Kidney capillary endothelial cell (primary cell): ENCODE measurements at regions not wholly inside any gene's neighbourhood (a gene's known extent, or its start where the extent isn't known, plus 50 kb on each side); places are given as distances from the start of the nearest gene placed in this dataset.
"Not testable (repeated sequence)": the region's sequence is repeated elsewhere in the genome, so short reads cannot be mapped to it uniquely, and the experiment has no call there.

Experiments used
- DNase-seq: peaks from one replicate; pipeline ENCODE4 v3.0.0-alpha.2; 2018; ENCODE audit warnings: low spot score

DNA sequence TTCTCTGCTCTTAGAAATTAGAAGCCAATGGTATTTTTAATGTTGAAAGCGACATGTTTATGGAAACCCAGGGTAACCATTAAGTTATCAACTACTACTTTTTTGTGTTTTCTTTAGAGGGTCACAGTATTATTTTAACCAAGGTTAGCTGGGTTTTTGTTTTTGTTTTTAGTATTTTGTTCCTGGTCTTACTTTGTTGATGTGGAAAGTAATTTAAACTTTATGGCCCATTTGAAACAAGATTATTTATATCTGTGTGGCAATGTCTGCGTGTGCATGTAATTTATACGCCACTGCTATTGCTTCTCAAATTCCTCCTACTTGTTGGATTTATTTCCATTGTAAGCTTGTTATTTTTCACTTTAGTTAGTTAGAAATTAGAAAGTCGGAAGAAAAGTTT is 722.1 kb upstream of the NR2F2 start:
- DNase-seq = no peak

DNA sequence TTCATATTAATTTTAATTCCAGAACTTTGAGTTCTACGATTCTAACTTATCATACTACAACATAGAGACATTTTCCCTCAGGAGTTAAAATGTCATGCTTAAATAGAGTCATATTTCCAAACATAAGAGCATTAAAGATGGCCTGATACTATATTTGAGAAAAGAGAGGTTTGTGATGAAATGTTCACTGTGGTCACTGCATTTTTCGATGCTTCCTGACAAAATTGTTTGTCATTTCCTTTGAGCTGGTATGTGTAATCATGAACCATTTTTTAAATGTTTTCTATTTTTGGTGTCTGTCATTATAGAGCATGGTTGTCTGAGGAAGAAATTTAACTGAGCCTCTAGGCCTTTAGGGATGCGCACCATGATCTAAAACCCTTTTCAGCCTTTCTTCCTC is 721.4 kb upstream of the NR2F2 start:
- peak; percentile 77 for DNase-seq

DNA sequence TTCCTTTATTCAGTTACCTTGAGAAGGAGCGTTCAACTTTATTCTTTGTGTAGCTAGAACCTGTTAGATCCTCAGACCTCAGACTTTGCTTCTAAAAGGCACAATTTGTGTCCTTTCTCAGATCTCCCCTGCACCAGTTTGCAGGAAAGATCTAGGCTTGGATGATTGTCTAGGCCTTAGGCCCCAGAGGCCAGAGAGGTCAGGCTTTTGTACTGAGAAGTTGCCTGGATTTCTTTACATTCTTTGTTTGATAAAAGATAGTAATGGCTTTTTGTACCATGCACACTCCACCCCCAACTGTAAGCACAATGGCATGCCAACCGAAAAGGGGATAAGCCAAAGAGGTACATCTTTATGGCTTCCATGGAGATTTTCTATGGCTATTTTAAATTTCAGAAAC is 719.6 kb upstream of the NR2F2 start:
- DNase-seq = no peak

DNA sequence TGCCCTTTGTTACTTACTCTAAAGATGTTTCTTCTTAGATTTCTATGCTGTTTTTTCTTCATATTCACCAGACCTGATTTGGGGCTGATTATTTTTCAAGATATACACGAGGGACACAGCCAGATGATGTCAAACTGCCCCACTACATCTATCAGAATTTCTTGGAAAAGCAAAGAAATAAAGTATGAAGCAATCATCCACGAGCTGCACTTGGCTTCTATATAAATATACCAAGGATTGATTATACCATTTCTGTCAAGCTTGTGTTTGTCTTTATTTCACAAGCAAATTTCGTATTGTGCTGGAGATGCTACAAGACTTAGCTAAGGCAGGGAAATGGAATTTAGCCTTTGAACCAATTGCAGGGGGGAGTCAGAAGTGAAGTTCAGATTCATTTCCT is 715.1 kb upstream of the NR2F2 start:
- DNase-seq = no peak

DNA sequence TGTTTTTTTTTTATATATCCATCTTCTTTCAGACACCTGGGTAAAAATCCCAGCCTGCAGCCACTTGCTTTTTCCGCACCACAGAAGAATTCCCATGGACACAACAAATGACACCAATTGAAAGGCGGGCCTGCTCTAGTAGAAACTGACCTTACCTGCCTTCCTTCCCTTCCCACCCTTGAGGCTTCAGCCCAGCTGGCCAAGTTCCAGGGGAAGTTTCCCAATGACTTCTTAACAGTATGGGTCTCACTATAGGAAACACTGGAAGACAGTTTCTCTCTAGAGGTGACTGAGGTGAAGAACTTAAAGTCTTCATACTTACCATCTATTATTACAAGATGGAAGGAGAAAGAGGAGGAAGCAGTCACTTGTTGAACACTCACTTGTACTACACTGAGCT is 714.2 kb upstream of the NR2F2 start:
- DNase-seq = no peak

DNA sequence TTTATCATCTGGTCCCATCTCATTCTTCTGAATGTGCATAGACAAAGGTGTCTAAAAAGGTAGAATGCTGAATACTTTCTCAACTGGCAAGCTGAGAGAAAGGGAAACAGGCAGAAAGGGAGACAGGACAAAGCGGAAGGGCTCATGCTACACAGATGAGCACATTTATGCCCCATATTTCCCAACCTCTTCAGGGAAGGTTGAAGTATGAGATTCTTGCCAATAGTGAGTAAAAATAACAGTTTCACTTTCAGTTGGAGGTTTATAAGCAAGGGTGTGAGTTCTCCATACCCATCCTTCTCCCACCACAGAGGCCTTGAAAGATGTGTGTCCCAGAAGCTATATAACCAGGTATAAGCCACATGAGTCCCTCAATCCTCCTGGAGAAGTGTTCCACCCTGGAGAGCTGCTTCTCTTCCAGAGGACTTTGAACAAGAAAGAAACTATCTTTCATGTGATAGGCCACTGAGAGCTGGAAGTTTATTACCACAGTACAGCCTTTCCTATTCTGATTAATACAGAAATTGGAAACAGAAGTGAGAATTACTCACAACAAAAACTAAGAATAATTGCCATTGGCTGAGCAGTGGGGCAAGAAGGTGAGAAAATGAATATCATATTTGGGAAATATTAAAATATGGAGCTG is 709.4 kb upstream of the NR2F2 start:
- DNase-seq = no peak

DNA sequence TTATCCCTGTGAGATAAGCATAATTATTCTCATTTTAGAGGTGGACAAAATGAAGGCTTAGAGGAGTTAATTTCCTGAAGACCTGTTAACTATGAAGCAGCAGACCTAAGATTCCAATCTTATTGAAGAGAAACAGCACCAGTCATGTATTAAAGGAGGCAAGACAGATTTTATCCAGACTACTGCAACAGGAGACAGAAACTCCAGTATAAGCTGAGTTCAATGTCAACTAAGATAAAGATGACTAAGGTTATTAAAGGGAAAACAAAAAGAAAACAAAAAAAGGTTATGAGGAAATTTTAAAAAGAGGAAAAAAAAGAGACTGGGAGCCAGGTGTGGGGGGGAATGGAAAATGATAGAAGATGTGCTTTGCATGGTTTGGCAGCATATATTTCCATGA is 707.7 kb upstream of the NR2F2 start:
- DNase-seq = no peak

DNA sequence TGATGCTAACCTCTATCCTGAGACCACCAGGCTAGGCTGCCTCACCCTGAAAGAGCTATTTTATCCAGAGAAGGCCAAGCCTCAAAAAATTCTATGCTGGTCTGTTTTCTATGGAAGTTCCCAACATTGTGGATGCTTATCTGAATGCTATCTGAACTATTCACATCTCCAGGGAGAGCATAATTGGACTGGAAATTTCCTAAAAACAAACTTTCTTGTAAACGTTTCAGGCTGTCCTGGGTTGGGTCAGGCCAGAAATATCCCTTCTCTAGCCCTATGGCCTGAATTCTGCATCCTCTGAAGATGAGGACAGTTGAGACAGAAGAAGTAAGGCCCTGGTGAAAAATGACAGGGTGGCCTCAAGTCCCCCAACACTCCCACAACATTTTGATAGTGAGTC is 706.4 kb upstream of the NR2F2 start:
- DNase-seq = no peak

DNA sequence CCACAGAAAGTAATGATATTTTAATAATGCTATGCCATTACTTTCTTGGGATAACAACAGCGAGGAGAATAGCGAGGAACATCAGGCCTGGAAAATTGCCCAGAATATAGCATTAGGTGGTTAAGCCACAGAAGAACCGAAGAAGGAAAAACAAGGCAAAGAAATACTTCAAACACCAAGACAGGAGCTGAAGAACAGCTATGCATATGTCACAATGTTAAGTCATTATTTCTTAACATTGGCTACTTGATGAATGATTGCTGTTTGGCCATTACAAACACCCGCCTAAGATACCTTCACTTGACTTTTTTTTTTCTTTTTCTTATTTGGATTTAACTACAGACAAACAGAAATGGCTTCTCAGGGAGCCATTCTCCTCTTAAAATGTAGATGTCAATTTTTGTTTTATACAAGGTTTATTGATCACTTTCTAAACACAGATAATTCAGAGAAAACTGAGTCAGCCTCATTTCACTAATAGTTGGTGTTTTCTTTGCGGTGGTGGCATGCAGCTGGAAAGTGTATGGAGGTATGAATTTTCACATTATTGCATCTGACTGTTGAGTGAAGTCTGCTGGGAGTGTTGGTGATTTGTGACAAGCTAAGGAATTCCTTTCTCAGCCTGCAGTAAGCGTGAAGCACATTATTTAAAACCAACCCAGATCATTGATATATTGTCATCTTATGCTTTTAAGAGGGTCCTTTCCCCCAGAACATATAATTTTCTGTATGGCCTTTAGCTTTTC is 705.7 kb upstream of the NR2F2 start:
- no peak for DNase-seq

DNA sequence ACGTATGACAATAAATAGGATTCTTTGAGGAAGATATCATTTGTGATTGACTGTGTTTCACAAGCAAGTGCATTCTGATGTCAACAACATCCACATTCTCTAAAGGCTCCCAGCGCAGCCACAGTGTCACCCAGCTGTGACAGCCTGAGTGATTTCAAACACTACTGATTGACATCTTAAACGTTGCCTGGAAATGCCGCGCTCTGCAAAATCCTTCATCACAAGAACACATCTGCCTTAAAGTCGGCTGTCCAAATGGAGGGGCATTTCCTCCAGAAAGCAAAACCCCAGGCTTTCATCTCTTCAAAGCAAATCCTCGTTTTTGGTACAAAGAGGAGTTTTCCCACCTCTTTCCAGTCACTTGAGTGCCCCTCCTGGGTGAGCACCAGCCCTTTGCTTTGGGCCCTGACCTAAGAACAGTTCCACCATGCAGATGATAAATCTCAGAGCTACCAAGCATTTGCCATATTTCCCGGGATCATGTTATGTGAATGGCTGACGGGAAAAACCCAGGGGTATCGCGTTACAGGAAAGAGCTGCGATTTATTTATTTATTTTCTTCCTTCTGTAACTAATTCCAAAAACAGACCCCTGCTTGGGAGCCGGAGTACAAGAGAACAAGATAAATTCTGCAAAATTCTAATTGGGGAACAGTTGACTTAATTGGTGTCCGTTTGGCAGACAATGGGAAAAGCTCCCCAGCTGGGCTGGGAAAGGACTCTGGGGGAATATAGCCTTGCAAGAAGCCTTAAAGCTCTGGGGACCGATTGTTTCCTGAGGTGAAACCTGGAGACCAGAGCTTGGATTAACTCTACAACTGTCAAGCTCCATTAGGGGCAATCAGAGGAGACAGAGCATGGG is 703.8 kb upstream of the NR2F2 start:
- DNase-seq = no peak

DNA sequence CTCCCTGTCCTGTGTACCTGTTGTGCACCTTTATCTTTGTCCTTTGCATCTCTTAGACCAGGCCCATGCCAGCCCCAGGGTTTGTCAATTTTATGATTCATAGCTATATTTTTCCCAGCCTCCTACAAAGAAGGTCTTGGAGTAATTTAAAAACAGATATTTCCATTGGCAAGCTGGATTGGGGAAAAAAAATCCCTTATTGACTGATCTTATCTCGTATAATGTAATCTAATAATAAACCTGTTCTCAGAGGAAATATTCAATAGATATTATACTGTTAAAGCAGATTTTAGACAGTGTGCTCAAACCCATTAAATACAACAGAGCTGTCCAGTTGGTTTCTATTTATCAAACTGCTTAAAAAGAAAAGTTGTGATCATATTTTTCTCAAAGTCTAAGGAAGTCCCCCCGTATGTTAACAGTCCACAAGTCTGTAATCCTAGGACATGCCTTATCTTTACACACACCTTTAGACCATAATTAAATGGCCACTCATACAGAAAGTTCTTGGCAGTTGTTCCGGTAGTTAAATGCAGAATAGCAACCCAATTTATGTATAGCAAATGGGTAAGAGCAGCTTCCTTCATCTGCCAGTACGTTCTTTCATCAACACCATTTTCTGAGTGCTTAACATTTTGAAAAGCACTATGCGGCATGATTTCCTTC is 700.9 kb upstream of the NR2F2 start:
- no peak for DNase-seq

DNA sequence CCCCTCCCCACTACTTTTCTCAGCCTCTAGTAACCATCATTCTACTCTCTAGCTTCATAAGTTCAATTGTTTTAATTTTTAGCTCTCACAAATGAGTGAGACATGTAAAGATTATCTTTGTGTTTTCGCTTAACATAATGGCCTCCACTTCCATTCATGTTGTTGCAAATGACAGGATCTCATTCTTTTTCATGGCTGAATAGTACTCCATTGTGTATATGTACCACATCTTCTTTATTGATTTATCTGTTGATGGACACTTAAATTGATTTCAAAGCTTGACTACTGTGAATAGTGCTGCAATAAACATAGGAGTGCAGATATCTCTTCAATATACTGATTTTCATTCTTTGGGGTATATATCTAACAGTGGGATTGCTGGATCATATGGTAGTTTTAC is 699.8 kb upstream of the NR2F2 start:
- DNase-seq = no peak

DNA sequence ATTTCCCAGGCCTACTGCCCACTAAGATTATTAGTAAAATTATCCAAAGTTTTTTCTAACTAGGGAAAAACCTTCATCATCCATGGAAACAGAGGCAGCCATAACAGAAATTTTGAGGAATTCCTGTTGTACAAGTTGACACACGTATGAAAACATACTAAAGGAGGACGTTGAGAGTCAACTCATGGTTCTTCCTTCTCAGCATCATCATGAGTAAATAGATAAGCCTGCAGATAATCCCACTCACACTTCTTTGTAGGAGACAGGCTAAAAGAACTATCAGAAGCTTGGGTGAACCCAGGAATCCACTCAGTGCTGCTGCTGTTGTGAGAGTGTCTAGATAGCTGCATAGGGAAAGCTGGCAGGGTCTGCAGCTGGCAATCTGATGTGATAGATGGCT is 694.8 kb upstream of the NR2F2 start:
- DNase-seq = no peak

DNA sequence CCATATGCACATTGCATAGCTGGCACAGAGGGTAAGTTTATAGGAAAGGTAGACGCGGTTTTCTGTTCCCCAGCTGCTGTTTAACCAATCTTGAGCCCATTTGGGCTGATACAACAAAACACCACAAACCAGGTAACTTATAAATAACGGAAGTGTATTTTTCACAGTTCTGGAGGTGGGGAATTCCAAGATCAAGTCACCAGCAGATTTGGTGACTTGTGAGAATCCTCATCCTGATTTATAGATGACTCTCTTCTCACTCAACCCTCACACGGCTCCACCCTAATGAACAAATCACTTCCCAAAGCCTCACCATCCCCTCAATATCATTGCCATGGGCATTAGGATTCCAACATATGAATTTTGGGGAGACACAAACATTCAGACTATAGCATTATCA is 694.4 kb upstream of the NR2F2 start:
- no peak for DNase-seq

DNA sequence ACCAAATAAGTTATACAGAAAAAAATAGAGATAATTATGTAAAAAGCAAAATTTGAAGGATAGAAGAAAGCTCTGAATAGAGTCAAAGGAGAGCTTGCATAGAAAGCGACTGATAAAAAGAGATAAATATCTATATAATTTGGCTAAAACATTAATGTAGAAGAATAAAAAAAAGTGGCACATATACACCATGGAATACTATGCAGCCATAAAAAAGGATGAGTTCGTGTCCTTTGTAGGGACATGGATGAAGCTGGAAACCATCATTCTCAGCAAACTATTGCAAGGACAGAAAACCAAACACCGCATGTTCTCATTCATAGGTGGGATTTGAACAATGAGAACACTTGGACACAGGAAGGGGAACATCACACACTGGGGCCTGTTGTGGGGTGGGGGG is 693.3 kb upstream of the NR2F2 start:
- DNase-seq = not testable (repeated sequence)

DNA sequence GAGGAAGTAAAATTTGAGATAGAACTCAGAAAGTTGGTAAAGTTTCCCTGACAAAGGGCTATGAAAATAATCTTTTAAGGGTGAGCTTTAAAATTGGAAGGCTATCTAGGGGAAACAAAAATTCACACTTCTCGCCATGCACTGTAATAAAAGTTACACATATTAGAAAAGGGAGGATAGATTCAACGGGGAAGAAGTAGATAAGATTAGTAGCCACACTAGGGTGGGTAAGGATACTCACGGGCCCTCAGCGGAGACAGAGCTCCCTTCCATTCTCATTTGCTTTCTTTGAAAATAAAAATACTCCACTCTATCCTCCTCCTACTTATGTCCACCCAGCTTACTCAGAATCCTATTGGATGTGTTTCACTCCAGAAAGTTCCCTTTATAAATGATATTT is 691.3 kb upstream of the NR2F2 start:
- no peak for DNase-seq

DNA sequence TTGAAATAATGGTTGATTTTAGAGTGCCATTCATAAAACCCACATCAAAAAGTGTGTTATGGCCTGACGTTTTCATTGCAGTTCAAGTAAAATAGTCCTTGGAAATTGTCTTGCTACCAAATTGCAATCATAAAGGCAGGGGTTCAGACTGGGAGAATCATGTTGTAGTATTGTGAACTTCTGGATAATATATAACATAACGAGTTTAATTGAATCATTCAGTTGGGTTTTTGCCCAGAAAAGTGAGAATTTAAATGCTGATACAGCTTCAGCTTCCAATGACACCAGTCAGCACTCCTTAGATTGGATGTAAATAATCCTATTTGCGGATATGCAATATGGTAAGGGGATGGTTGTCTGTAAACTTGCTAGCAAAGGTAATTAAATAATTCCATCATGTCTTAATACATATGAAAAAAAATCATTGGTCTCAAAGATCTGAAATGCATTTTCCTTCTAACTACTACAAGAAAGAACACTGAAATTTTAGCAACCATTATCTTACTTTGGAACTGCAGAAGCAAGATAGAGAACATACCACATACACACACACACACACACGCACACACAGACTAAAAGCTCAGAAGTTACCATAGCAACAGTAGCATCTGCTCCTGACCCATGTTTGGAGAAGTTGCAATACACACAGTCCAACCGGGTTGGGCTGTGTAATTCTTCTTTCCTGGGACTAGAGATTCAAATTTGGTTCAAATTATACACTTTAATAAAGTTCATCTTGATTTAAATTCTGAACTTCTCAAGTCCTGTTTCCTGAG is 686.2 kb upstream of the NR2F2 start:
- no peak for DNase-seq

DNA sequence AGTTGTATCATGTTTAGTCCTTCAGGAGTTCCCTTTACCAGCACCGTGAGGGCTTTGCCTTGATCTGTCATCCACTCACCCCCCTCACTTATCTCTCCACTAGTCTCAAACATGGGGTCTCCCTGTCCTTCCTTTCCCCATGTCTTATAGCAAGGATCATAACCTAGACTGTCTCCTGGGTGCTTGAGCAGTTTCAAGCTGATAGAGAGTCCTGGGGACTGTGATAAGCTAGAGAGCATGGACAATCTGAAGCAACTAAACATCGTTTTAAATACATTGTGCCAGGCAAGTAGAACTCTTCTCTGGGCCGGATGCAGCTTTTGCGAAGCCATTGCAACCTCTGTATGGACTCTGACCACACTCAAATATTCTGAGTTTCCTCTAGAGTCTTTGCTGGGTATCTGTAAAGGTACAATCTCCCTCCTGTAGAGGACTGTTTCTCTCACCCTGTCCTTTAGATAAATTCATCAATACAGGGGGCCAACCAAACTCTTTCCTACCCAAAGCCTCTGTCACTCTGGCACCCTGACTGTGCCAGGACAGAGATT is 684.6 kb upstream of the NR2F2 start:
- no peak for DNase-seq

DNA sequence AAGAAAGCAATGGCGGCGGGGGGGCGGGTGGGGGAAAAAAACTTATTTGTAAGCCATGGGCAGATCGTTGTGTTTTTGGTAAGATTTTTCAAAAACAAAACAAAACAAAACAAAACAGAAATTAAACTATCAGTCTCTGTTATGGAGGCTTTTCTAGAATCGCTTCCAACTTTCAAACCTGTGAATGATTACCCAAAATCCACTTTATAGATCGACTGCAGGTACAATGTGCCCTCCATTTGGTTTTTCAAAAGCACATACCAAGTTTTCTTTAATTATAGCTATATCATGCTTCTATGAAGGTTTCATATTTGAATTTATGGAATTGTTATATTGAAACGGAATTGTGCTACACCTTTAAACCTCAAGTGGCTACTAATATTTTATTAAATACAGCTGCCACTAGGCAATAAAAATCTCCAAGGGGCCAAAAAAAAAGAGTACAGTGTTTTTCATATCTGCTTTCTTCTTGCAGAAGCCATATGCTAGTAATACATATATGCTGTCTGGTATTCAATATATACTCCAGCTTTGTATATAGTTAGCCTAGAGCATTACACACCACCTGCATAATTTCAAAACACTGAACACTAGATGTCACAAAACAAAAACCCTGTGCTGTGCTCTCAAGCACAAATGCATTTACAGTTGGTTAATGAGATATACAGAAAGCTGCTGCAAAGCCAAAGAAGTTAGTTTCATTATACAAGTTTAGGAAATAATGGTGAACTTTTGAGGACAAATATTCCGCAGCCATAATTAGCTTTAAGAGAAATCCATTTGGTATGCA is 683.8 kb upstream of the NR2F2 start:
- DNase-seq = no peak

DNA sequence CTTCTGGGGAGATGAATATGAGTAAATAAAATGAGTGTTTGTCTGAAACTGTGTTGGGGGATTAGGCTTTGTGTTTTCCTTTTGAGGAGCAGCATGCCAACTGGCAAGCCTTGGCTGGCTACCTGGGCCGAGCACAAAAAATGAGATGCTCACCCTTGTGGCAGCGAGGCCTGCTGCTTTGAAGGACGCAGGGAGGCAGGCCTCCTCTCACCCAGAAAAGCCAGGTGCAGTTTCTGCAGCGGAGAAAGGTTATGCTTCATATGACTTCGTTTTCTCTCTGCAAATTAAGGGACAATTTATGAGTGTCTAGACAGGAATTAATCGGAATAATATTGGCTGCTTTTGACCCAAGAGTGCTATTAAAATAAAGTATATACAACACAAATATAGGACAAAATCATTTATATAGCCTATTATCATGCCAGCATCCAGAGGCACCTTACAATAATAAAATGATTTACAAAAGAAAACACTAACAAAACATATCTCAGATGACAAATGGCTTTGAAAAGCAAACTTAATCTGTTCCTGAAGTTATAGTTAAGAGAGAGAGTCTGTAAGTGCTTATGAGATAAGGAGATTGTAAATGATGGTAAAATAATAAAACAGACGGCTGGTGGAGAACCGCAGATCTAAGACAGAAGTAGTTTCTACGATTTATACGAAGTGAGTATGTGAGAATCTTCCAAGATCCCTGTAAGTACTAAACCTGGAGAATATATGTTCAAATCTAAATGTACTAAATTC is 682.8 kb upstream of the NR2F2 start:
- no peak for DNase-seq
